22Rv1 (cell line): ENCODE measurements at regions not wholly inside any gene's neighbourhood (a gene's known extent, or its start where the extent isn't known, plus 50 kb on each side); places are given as distances from the start of the nearest gene placed in this dataset.

Source experiments
- H3K27ac ChIP-seq: fragments of 450-650 bp; 2 replicates; pipeline ENCODE4 v1.5.1; 2017
- CTCF ChIP-seq: fragments of 450-650 bp; IDR thresholded peaks from 2 replicates; pipeline ENCODE4 v1.5.1; 2017; ENCODE audit warnings: mild to moderate bottlenecking
- ZFX ChIP-seq: fragments of 450-650 bp; IDR thresholded peaks from 2 replicates; pipeline ENCODE4 v1.6.1; 2017; ENCODE audit warnings: antibody characterized with exemption, borderline replicate concordance

GRCh38 chr1:5099558-5099957 lies 445.1 kb downstream of the AJAP1 start:
- no peak overlapping the region for H3K27ac ChIP-seq
- TF ChIP-seq CTCF (no peak; the same call in 1 of the 2 replicates), ZFX (no peak)

GRCh38 chr1:5098981-5099385 lies 444.6 kb downstream of the AJAP1 start:
- no peak overlapping the region for H3K27ac ChIP-seq

GRCh38 chr1:5093042-5093441 lies 438.6 kb downstream of the AJAP1 start:
- TF ChIP-seq CTCF (no peak), ZFX (no peak)
- H3K27ac ChIP-seq, result no peak overlapping the region

More at GRCh38 chr1:5098981-5099385, 444.6 kb downstream of the AJAP1 start:
- TF ChIP-seq ZFX, result no peak
- TF ChIP-seq CTCF, result no peak

GRCh38 chr1:5084676-5085075 lies 430.3 kb downstream of the AJAP1 start:
- TF ChIP-seq ZFX (no peak), CTCF (no peak)
- no peak overlapping the region for H3K27ac ChIP-seq

GRCh38 chr1:5067246-5067645 lies 412.8 kb downstream of the AJAP1 start:
- TF ChIP-seq CTCF (no peak), ZFX (no peak)
- H3K27ac ChIP-seq, result no peak overlapping the region

GRCh38 chr1:5053744-5054143 lies 399.3 kb downstream of the AJAP1 start:
- H3K27ac ChIP-seq, result no peak overlapping the region
- TF ChIP-seq CTCF (no peak), ZFX (no peak)

- no peak for TF ChIP-seq ZFX
- TF ChIP-seq CTCF, result no peak
These were observed 374.7 kb downstream of the AJAP1 start for GRCh38 chr1:5029136-5029535.

More at GRCh38 chr1:5029136-5029535, 374.7 kb downstream of the AJAP1 start:
- no peak overlapping the region for H3K27ac ChIP-seq
